Endometrium (tissue), 2 donors: ENCODE measurements at regions not wholly inside any gene's neighbourhood (a gene's known extent, or its start where the extent isn't known, plus 50 kb on each side); places are given as distances from the start of the nearest gene placed in this dataset.

Source experiments
- FAIRE-seq: peaks from 2 replicates; lab custom pipeline; 2012; peaks lifted over from hg19 to GRCh38; lab: Jason Lieb, UNC
- donor health status: control.
- donor health status: control.

- FAIRE-seq = no peak
These were observed 126.0 kb upstream of the VSTM2B start for GRCh38 chr19:29399804-29400203.

GRCh38 chr19:29400917-29401711 is 124.7 kb upstream of the VSTM2B start:
- no peak for FAIRE-seq

DNA sequence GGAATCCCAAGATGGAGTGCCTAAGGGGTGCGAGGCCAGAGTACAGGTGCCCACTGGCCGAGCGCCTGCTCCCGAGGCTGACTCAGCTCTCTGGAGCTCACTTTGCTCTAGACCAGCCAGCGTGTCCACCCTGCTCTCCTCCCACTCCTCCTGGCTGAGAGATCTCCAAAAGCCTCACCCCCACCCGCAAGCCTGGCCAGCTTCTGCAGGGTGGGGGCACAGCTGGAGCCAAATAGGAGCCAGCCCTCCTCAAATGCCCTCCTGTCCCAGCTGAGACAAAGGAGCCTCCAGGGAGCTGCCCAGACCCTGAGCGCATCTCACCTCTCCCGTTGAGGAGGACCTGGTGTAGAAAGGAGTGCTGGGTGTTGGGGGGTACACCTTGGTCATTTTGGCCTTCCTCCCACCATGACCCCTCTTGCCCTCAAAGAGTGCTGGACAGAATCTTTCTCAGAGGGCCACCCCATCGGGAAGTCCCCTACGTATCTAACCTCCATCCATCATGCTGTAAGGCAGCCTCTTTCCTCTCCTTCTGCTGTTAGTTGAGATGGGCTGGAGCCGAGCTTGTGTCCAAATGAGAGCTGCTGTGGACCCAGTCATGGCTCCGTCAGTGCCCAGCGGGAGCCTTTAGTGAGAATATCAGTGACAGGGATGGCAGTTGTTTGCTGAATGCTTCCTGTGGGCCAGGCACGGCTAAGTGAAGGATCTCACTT is 123.9 kb upstream of the VSTM2B start:
- FAIRE-seq = no peak

DNA sequence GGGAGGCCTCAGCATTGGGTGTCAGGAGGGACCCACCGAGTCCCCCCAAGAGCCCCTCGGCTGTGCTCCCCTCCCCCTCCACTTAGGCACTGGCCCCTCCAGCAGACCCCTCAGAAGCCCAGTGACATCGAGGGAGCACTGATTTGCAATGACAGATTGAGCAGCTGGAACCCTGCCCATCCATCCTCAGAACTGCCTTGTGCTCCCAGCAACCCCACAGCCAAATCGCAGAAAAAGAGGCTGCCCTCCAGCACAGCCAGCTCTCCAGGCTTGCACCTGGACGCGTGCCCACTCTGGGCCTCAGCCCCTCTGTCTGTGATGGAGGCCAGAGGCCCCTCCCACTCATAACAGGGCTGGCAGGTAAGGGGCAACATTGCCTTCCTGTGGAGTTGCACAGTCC is 123.2 kb upstream of the VSTM2B start:
- FAIRE-seq = no peak

DNA sequence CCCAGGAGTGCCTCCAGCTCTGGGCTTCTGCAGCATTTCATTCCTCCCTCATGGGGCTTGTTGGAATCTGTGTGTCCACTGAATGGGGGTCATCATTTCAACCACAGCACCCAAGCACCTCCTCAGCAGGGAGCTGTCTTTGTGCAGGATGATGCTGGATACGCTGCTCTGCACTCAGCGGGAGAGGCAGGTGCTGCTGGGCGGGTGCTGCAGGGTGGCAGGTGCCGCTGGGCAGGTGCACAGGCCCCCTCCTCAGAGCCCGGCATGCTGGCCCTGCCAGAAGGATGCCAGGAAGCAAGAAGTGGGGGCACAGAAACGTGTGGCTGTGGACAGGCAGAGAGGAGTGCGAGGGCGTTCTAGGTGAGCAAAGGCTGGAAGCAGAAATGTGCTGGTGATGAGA is 121.8 kb upstream of the VSTM2B start:
- FAIRE-seq = no peak

DNA sequence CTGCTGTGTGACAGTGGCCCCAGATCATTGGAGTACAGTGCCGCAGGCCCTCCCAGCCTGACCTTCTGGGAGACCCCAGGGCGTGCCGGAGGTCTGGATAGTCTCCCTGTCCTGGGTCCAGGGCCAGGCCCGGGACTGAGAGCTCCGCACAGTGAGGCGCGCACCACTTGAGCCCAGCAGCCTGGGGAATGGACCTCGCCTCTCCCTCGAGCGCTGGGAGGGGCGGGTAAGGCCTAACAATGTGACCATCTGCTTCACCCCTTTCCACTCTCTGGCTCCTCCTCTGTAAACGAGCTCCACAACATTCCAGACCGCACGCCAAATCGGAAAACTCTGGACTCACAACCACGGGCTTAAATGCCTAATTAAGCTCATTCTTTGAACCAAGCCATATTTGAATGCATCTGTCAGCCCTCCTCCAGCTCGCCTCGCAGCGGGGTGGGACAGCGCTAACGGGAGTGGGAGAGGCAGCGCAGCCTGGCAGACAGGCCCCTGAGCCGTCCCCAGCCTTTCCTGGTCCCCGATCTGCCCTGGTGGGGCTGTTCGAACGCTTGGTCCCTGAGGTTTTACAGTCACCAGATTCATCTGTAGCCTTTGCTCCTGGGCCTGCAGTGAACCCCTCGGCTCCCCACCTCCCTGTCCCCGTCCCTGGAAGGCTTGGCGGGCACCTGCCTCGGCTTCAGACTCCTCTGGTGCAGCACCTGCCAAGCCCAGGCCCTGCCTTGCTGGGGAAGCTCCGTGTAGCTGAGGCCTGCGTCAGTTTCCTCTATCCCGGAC is 120.7 kb upstream of the VSTM2B start:
- peak; percentile 63 for FAIRE-seq

DNA sequence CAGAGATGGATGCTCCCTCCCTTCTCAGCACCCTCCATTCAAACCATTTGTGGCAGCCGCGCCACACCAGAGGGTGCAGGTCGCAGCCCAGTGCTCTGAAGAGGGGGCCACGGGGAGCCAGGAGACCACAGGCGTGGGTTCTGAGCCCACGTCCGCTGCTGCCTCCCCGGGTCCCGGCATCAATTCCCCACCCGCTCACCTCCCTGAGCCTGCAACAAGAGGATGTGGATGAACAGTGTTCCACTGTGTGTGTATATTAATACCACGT is 120.1 kb upstream of the VSTM2B start:
- no peak for FAIRE-seq

DNA sequence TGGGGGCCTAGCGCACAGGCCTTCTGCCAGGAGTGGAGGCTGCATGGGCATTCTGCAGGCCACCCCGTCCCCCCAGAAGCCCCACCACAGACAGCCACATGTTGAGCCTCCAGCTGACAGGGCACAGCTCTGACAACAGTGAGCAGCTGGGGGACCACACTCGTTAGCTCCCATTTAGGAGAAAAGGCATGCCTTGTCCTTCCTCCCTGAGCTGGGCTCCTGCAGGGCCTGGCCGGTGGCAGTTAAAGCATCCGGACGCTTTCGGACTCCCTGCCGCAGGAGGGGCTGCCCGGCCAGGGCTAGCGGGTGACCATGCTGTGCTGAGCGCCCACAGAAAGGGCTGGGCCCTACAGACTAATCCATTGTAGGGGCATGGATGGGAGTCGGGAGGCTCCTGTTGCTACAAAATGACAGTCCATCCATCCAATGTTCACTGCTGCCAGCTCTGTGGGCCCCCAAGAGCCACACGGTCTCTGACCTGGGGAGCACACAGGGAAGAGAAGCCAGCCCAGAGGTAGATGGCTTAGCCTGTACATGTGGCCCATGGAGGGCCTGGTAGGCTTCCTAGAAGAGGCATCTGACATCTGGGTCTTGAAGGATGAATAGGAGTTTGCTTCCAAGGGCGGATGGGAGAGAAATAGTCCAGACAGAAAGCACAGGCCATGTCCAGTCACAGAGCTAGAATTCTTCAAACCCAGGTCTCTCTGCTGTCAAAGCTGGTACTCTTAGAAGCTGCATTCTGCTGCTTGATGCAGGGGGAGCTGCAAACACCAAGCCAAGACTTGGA is 116.5 kb upstream of the VSTM2B start:
- no peak for FAIRE-seq

GRCh38 chr19:29410601-29411000 is 115.2 kb upstream of the VSTM2B start:
- no peak for FAIRE-seq

GRCh38 chr19:29411113-29411581 is 114.6 kb upstream of the VSTM2B start:
- FAIRE-seq = no peak

GRCh38 chr19:29413435-29413834 is 112.4 kb upstream of the VSTM2B start:
- FAIRE-seq = no peak

DNA sequence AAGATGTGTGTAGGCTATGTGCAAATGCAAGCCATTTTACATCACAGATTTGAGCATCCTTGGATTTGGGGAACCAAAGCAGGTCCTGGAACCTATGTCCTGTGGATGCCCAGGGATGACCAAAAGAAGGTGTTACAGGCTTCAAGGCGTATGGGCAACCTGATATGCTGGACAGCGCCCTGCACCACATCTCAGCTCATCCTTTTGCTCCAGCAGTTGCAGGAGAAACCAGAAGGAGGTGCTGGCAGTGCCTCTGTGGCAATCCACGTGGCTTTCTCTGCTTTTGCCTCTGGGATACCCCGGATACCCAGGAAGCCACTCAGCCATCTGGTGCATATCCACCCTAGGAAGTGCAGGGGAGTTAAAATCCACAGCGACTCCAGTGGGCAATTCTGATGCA is 110.3 kb upstream of the VSTM2B start:
- FAIRE-seq = no peak

DNA sequence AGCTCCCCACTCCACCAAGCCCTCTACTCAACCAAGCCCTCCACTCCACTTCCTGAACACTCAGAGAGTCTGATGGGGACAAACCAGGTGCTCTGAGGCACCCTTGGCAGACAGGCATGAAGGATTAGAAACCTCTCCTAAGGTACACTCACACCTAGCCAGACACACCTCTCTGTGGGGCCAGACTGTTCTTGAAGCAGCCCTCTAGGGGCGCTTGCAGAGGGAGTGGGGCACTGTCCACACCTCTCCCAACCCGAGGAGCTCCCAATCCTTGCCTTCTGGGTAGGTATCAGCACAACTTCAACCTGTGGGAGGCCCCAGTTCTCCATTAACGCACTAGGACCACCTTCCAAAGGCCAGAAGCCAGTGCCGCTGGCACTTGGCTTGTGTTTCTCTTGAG is 108.7 kb upstream of the VSTM2B start:
- no peak for FAIRE-seq

DNA sequence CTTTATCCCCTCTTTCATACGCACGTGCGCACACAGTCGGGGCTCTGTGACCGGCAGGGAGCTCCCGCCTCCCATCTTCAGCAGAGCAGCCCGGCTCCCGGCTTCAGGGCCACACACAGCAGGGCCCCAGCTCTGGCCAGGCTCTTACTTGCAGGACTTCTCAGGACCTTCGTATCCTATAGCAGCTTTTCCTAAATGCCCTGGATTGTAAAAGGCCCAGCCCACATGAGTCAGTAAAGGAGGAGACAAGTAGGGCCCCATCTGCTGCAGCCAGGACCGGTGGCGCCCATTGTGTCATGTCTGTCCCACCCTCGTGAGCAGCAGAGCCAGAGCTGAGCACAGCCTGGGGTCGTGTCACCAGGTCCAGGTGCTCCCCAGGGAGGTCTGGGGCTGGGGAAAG is 107.6 kb upstream of the VSTM2B start:
- FAIRE-seq = no peak

- FAIRE-seq = no peak
These were observed 105.7 kb upstream of the VSTM2B start for GRCh38 chr19:29420065-29420464.

DNA sequence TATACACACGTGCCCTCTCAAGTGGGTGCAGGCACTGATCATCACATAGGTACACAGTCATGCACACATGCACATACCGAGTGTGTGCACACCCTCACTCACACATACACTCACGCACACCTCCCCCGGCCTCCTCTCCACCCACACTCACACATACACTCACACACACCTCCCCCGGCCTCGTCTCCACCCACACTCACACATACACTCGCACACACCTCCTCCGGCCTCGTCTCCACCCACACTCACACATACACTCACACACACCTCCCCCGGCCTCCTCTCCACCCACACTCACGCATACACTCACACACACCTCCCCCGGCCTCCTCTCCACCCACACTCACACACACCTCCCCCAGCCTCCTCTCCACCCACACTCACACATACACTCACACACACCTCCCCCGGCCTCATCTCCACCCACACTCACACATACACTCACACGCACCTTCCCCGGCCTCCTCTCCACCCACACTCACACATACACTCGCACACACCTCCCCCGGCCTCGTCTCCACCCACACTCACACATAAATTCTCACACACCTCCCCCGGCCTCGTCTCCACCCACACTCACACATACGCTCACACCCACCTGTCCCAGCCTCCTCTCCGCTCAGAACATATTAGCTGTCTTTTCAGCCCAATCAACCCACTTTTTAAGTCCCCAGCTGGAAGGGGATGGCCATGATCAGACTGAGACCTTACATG is 105.2 kb upstream of the VSTM2B start:
- FAIRE-seq = no peak

- no peak for FAIRE-seq
These were observed 104.6 kb upstream of the VSTM2B start for GRCh38 chr19:29421196-29421545.

GRCh38 chr19:29422047-29422446 is 103.7 kb upstream of the VSTM2B start:
- no peak for FAIRE-seq

GRCh38 chr19:29422486-29423085 is 103.2 kb upstream of the VSTM2B start:
- FAIRE-seq = no peak

DNA sequence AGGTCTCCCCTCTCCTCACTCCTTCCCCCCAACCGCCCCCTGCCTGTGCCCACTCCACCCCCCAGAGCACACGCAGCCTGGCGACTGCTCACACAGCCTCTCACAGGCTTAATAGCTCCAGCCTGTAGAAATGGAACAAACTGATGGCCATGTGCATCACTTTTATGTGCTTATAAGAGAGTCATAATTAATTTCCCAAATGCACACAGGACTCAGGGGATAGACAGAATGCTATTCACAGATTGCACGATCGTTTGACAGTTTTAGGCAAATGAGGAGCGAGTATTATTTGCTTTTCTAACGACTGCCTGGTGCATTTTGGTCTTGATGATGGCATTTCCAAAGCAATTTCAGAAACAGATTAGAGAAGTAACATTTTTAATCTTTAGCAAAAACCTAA is 97.7 kb upstream of the VSTM2B start:
- FAIRE-seq = no peak

DNA sequence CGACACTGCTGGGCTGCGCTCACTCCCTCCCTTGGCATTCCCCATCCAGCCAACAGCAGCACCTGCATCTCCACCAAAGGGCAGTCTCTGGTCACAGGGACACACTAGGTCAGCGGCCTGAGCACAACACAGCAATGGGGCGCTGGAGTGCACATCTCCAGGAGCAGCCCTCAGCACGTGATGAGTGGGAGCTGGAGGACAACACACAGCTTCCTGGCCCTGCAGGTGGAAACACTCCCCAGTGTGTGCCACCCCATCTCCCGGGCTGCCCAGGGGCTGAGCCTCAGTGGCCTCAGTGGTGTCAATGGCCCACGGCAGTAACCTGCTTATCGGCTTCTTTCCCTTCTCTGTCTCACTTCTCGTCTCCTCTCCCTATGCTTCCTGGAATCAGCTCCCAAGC is 96.8 kb upstream of the VSTM2B start:
- no peak for FAIRE-seq
